ENCODE measurements at regions not wholly inside any gene's neighbourhood (a gene's known extent, or its start where the extent isn't known, plus 50 kb on each side); places are given as distances from the start of the nearest gene placed in this dataset.

- H3K4me1 ChIP-seq (ENCODE audit: insufficient read depth, low read length): no peaks in the 10 kb centered on the region
- Mint-ChIP-seq H3K27ac (no peak overlapping the region; a peak in 1 of 7 replicates), H3K36me3 (ENCODE audit: insufficient read depth in 1 of 3, low read depth in 3 of 3) (peaks cover 10 to 35% (median 14%) of the 10 kb centered on the region in 3 experiments), H3K9me3 (peaks cover 27 to 32% of the 10 kb centered on the region in 2 experiments), H3K4me1 (no peaks in the 10 kb centered on the region), H3K27me3 (ENCODE audit: low read depth) (no peaks in the 10 kb centered on the region; the same call in 1 of the 2 replicates), H3K4me3 (no peak overlapping the region)
- H4K20me1 ChIP-seq (ENCODE audit: control insufficient read depth, insufficient read depth, insufficient read length): no peaks in the 10 kb centered on the region
- no peak overlapping the region for H3K14ac ChIP-seq (ENCODE audit: insufficient read depth, low read length)
- no peak overlapping the region for H3K27ac ChIP-seq (ENCODE audit: insufficient read length, low read depth, low read length)
- no peak overlapping the region for H3K56ac ChIP-seq (ENCODE audit: insufficient read length, low read depth, low read length)
- H3K18ac ChIP-seq (ENCODE audit: insufficient read length, low read depth, low read length): no peak overlapping the region
- H3K23me2 ChIP-seq (ENCODE audit: insufficient read length, low read depth, low read length, poor library complexity, severe bottlenecking): no peaks in the 10 kb centered on the region
- H3K9me3 ChIP-seq (ENCODE audit: control insufficient read depth, low read depth, low read length): no peaks in the 10 kb centered on the region
- no peaks in the 10 kb centered on the region for H3K27me3 ChIP-seq (ENCODE audit: insufficient read depth, low read length)
- H4K8ac ChIP-seq (replicated peaks; ENCODE audit: insufficient read length, low read depth, low read length): no peak overlapping the region
- H2AK5ac ChIP-seq (ENCODE audit: insufficient read length, low read length): no peak overlapping the region
- no peak overlapping the region for H3K9ac ChIP-seq (ENCODE audit: extremely low read depth, insufficient read length, low read length)
- no peaks in the 10 kb centered on the region for H3K79me2 ChIP-seq (ENCODE audit: insufficient read depth, low read length)
- DNase-seq: no peak
- H3K4me2 ChIP-seq (ENCODE audit: insufficient read depth, insufficient read length, low read length): no peak overlapping the region
- H4K5ac ChIP-seq (ENCODE audit: insufficient read length, low read depth, low read length): no peak overlapping the region
- no peak overlapping the region for H2BK5ac ChIP-seq (ENCODE audit: insufficient read length, low read length)
- H2BK120ac ChIP-seq (ENCODE audit: low read depth, low read length, poor library complexity, severe bottlenecking): no peak overlapping the region
- no CpG with 5 or more reads among the region's 3 CpGs for WGBS (ENCODE audit: extremely low coverage, insufficient read length, low lambda C conversion rate)
- no peak overlapping the region for H2BK15ac ChIP-seq (ENCODE audit: low read depth, low read length)
- no peak overlapping the region for H4K91ac ChIP-seq (ENCODE audit: insufficient read length, low read depth, low read length)
- H3K79me1 ChIP-seq (ENCODE audit: insufficient read depth, low read depth, low read length, poor library complexity, severe bottlenecking): no peaks in the 10 kb centered on the region
- TF ChIP-seq, protein P1, sequence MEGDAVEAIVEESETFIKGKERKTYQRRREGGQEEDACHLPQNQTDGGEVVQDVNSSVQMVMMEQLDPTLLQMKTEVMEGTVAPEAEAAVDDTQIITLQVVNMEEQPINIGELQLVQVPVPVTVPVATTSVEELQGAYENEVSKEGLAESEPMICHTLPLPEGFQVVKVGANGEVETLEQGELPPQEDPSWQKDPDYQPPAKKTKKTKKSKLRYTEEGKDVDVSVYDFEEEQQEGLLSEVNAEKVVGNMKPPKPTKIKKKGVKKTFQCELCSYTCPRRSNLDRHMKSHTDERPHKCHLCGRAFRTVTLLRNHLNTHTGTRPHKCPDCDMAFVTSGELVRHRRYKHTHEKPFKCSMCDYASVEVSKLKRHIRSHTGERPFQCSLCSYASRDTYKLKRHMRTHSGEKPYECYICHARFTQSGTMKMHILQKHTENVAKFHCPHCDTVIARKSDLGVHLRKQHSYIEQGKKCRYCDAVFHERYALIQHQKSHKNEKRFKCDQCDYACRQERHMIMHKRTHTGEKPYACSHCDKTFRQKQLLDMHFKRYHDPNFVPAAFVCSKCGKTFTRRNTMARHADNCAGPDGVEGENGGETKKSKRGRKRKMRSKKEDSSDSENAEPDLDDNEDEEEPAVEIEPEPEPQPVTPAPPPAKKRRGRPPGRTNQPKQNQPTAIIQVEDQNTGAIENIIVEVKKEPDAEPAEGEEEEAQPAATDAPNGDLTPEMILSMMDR (conservative IDR thresholded peaks at IDR 0.05): no peak
- H3K23ac ChIP-seq (ENCODE audit: insufficient read length, low read depth, low read length): no peak overlapping the region
- H2BK12ac ChIP-seq (ENCODE audit: insufficient read length, low read depth, low read length): no peak overlapping the region
- H2AFZ ChIP-seq (ENCODE audit: low read length): no peak overlapping the region
- H2BK20ac ChIP-seq (ENCODE audit: low read depth, low read length, poor library complexity, severe bottlenecking): no peak overlapping the region
- H3K4ac ChIP-seq (ENCODE audit: low read depth, low read length): no peak overlapping the region
- no peak overlapping the region for H3T11ph ChIP-seq (ENCODE audit: low read length)
Measured at GRCh38 chr1:163758977-163759670, 437.4 kb downstream of the NUF2 start.
